HUES6 (cell line): ENCODE measurements at regions not wholly inside any gene's neighbourhood (a gene's known extent, or its start where the extent isn't known, plus 50 kb on each side); places are given as distances from the start of the nearest gene placed in this dataset.

Experiments used
- H3K27ac ChIP-seq: 2 replicates; pipeline ENCODE4 v1.7.0; 2013; ENCODE audit warnings: low read depth, mild to moderate bottlenecking, low read length, inconsistent platforms
- H3K27me3 ChIP-seq: 2 replicates; pipeline ENCODE4 v1.6.1; 2013; ENCODE audit warnings: low read length; ENCODE audit not compliant: control insufficient read depth, insufficient read depth
- H3K36me3 ChIP-seq: 2 replicates; pipeline ENCODE4 v1.6.1; 2013; ENCODE audit warnings: low read length; ENCODE audit not compliant: control insufficient read depth, insufficient read depth
- H3K4me1 ChIP-seq: 2 replicates; pipeline ENCODE4 v1.6.1; 2013; ENCODE audit warnings: low read length; ENCODE audit not compliant: control insufficient read depth, insufficient read depth
- H3K4me3 ChIP-seq: 2 replicates; pipeline ENCODE4 v1.5.1; 2013; ENCODE audit warnings: low read depth, low read length
- H3K9ac ChIP-seq: one replicate; pipeline ENCODE4 v1.6.1; 2013; ENCODE audit warnings: mild to moderate bottlenecking, low read length
- H3K9me3 ChIP-seq: 2 replicates; pipeline ENCODE4 v1.6.1; 2013; ENCODE audit warnings: low read depth, low read length; ENCODE audit not compliant: control insufficient read depth, insufficient read depth

DNA sequence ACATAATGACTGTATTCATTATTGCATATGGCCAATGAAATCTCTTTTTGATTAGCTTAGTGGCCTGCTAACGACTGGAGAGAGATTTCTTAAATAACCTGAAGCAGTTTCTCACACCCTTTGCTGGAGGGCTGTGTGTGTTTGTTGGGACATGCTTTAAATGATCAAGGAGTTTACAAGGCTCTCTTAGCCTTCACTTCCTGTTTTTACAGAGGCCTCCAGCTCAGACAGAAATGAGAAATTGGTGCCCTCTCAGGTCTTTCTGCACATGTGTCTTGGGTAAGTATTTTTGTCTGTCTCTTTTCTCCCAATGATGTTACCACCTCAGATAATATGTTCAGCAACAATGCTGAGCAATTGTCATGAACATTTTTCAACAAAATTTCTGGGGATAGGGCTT, 884.4 kb upstream of the CNTN5 start:
- Histone ChIP-seq H3K9me3 (0 out of 2 replicates have a peak, but pooled peaks cover 3% of the 10 kb centered on the region), H3K27me3 (no peaks in the 10 kb centered on the region), H3K27ac (no peak overlapping the region), H3K4me3 (no peak overlapping the region), H3K9ac (no peak overlapping the region), H3K4me1 (no peaks in the 10 kb centered on the region), H3K36me3 (no peaks in the 10 kb centered on the region)

DNA sequence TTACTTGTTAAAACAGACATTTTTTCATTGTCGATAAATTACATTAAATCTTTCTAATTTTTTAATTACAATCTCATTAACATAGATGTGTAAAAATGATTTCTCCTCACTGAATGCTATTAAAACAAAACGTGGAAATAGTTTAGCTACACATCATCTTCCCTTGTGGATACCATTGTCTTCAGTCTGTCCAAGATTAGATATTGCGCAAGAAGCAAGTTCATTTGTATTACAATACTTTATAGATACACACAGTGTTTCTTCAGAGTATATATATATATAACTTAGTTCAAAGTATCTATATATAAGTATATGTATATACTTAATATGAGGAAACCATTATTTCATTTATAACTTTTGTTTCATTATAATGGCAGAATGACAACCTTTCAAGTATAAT, 883.3 kb upstream of the CNTN5 start:
- H3K9ac ChIP-seq = no peak overlapping the region
- no peak overlapping the region for H3K27ac ChIP-seq
- no peaks in the 10 kb centered on the region for H3K27me3 ChIP-seq
- 0 out of 2 replicates have a peak, but pooled peaks cover 3% of the 10 kb centered on the region for H3K9me3 ChIP-seq
- H3K36me3 ChIP-seq = no peaks in the 10 kb centered on the region
- no peaks in the 10 kb centered on the region for H3K4me1 ChIP-seq
- H3K4me3 ChIP-seq = no peak overlapping the region

DNA sequence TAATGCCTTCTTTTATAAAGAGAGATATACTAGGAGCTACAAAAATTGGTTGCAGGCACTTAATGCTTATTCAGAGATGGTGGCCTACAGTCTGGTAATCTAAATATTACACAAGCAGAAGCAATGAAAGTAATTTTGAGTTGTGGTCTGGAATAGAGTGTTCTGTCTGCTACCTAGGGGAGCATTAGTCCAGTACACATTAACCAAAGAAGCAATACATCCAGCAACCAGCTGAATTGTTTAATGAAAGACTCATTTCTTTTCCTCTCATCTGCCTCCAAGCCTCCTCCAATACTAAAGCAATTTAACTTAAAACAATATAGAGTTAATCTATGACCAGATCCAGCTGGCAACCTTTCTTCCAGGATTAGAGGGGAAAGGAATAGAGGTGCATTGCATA, 877.1 kb upstream of the CNTN5 start:
- no peaks in the 10 kb centered on the region for H3K4me1 ChIP-seq
- H3K36me3 ChIP-seq = no peaks in the 10 kb centered on the region
- no peak overlapping the region for H3K27ac ChIP-seq
- no peak overlapping the region for H3K9ac ChIP-seq
- no peaks in the 10 kb centered on the region for H3K27me3 ChIP-seq
- H3K4me3 ChIP-seq = no peak overlapping the region
- peaks cover 15% of the 10 kb centered on the region for H3K9me3 ChIP-seq

DNA sequence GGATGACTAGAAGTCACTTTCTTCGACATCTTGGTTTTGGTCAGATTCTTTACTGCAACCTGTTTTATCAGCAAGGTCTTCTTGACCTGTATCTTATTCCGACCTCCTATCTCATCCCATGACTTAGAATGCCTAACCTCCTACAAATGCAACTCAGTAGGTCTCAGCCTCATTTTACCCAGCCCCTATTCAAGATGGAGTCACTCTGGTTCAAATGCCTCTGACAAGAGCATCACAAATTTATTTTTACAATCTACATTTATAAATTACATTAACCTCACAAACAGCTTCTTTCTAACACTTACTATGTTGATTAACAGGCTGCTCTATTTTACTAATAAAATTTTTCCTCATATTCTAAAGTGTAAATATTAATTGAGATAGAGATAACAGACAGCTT, 867.0 kb upstream of the CNTN5 start:
- Histone ChIP-seq H3K9ac (no peak overlapping the region), H3K27me3 (no peaks in the 10 kb centered on the region), H3K4me3 (no peak overlapping the region), H3K27ac (no peak overlapping the region), H3K4me1 (no peaks in the 10 kb centered on the region), H3K36me3 (no peaks in the 10 kb centered on the region), H3K9me3 (peaks cover 19% of the 10 kb centered on the region)

DNA sequence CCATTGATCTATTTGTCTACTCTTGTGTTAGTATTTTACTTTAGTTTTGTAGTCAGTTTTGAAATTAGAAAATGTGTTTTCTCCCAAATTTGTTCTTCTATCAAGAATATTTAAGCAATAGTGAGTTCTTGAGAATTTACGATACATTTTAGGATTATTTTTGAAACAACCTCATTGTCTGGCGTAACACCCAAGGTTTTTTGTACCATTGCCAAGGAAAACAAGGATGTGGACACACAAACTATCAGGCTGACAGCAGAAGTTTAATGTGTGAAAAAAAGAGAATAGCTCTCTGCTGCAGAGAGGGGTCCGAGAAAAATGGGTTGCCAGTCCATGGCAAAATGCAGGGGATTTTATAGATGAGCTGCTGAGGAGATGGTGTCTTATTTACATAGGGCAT, 865.1 kb upstream of the CNTN5 start:
- peaks cover 25% of the 10 kb centered on the region for H3K9me3 ChIP-seq

DNA sequence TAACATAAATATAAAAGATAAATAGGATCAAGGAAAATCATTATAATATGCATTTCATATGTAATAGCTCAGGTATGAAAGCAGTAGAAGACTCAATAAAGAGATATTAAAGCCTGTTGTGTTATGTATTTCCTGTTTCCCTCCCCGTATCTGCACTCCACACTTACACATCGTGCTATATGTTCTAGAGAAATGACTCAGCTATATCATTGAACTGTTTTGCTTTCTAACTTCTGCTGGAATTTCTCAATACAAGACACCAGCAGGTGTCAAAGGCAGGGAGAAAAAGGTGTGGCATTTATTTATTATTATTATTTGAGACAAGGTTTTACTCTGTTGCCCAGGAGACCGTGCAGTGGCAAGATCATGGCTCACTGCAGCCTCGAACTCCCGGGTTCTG, 842.8 kb upstream of the CNTN5 start:
- no peak overlapping the region for H3K27ac ChIP-seq
- no peaks in the 10 kb centered on the region for H3K36me3 ChIP-seq
- no peaks in the 10 kb centered on the region for H3K27me3 ChIP-seq
- H3K9ac ChIP-seq = no peak overlapping the region
- no peaks in the 10 kb centered on the region for H3K9me3 ChIP-seq
- H3K4me3 ChIP-seq = no peak overlapping the region
- no peaks in the 10 kb centered on the region for H3K4me1 ChIP-seq

More for the DNA sequence above, 865.1 kb upstream of the CNTN5 start:
- Histone ChIP-seq H3K9ac (no peak overlapping the region), H3K36me3 (no peaks in the 10 kb centered on the region), H3K27ac (no peak overlapping the region), H3K4me1 (no peaks in the 10 kb centered on the region), H3K27me3 (no peaks in the 10 kb centered on the region), H3K4me3 (no peak overlapping the region)

DNA sequence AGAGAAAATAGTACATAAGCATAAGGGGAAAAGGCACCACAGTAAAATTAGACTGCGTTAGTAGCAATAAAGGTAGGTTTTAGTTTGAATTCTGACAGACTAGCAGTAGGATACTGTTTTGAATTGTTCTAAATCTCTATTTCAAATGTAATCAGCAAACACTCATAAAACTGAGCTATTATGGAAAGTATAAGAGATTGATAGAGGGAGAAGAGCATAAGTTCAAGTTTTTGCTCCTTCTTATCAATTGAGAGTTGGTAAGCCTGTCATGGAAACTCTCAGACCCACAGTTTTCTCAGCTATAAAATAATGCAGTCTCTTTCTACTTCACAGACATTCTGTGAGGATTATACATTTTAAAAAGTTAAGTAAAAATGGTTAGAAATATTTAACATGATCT, 840.2 kb upstream of the CNTN5 start:
- peaks cover 8% of the 10 kb centered on the region for H3K9me3 ChIP-seq
- no peaks in the 10 kb centered on the region for H3K36me3 ChIP-seq
- H3K9ac ChIP-seq = no peak overlapping the region

DNA sequence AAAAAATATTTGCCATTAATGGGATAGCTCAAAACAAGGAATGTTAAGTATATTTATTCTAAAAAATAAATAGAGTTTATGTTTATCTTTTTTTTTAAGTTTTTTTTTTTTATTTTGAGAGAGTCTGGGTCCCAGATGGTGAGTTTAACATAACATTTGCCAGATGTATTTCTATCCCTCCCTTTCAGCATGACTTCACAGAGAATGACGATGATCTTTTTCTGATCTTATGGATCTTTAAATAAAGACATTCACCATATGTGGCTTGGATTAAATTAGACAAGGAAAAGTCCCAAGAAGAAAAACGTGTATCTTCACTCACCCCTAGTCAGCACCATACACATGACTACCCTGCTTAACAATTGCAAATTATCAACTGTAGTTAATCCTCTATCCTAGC, 839.8 kb upstream of the CNTN5 start:
- no peaks in the 10 kb centered on the region for H3K4me1 ChIP-seq
- no peaks in the 10 kb centered on the region for H3K36me3 ChIP-seq
- H3K9ac ChIP-seq = no peak overlapping the region
- no peaks in the 10 kb centered on the region for H3K27me3 ChIP-seq
- no peak overlapping the region for H3K27ac ChIP-seq
- no peak overlapping the region for H3K4me3 ChIP-seq
- peaks cover 9% of the 10 kb centered on the region for H3K9me3 ChIP-seq

More for the DNA sequence above, 840.2 kb upstream of the CNTN5 start:
- H3K27ac ChIP-seq = no peak overlapping the region
- no peak overlapping the region for H3K4me3 ChIP-seq
- no peaks in the 10 kb centered on the region for H3K27me3 ChIP-seq
- no peaks in the 10 kb centered on the region for H3K4me1 ChIP-seq

DNA sequence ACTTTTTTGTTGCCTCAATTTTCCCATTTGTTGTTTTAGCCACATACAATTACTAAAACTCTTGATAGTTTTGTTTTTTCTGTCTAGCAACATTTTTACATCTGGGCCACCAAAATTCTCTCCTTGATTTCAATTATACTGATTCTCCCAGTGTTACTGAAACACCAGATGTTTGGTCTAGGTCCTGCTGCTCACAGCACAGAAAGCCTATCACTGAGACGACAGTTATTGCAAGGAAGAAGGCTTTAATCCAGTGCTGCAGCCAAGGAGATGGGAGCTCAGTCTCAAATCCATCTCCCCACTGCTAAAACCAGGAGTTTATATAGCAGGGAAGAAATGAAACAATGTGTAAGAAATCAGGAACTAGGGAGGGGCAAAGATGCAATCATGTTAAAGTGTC, 837.7 kb upstream of the CNTN5 start:
- Histone ChIP-seq H3K27ac (no peak overlapping the region), H3K27me3 (no peaks in the 10 kb centered on the region), H3K4me1 (no peaks in the 10 kb centered on the region), H3K9me3 (peaks cover 9% of the 10 kb centered on the region), H3K36me3 (no peaks in the 10 kb centered on the region), H3K9ac (no peak overlapping the region), H3K4me3 (no peak overlapping the region)

DNA sequence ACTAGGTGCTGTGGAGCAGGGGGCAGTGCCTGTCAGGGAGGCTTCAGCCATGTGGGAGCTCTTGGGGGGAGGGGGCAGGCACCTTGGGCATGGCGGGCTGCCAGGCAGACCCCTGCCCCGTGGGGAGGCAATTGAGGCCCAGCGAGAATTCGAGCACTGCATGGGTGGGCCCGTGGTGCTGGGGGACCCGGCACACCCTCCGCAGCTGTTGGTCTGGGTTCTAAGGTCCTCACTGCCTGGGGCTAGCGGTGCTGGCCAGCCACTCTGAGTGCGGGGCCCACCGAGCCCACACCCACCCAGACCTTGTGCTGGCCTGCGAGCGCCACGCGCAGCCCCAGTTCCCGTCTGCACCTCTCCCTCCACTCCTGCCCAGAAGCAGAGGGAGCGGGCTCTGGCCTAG, 835.5 kb upstream of the CNTN5 start:
- Histone ChIP-seq H3K9ac (no peak overlapping the region), H3K9me3 (peaks cover 9% of the 10 kb centered on the region), H3K27ac (no peak overlapping the region), H3K27me3 (no peaks in the 10 kb centered on the region), H3K4me3 (no peak overlapping the region), H3K36me3 (no peaks in the 10 kb centered on the region), H3K4me1 (no peaks in the 10 kb centered on the region)

DNA sequence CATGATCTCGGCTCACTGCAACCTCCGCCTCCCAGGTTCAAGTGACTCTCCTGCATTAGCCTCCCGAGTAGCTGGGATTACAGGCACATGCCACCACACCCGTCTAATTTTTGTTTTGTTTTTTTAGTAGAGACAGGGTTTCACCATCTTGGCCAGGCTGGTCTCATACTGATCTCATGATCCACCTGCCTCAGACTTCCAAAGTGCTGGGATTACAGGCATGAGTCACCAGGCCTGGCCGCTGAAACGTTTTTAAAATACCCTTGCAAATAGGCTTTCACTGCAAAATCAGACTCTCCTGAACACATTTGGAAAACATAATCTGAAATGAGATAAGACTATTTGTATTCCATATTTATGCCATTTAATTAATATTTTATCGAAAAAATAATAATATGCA, 826.1 kb upstream of the CNTN5 start:
- Histone ChIP-seq H3K4me3 (no peak overlapping the region), H3K36me3 (no peaks in the 10 kb centered on the region), H3K4me1 (no peaks in the 10 kb centered on the region), H3K9ac (no peak overlapping the region), H3K27ac (no peak overlapping the region), H3K9me3 (no peaks in the 10 kb centered on the region), H3K27me3 (no peaks in the 10 kb centered on the region)

DNA sequence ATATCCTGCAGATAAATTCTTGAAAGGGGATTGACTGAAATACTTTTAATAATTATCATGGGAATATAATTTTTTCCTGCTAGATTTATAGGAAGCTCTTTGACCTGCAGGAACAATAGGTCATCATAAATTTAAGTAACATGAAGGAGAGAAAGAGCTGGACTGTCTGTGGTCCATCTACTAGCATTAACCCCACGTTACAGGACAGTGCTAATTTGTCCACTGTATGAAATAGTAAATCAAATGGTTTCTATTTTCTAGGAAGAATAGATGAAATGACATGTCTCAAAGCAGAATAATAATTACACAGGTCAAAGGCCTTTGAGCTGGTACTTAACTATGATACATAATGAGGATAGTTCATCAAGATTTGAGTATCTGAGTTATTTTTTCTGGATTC, 825.4 kb upstream of the CNTN5 start:
- Histone ChIP-seq H3K27me3 (no peaks in the 10 kb centered on the region), H3K9ac (no peak overlapping the region), H3K4me3 (no peak overlapping the region), H3K36me3 (no peaks in the 10 kb centered on the region), H3K27ac (no peak overlapping the region), H3K4me1 (no peaks in the 10 kb centered on the region), H3K9me3 (no peaks in the 10 kb centered on the region)
